ENCODE measurements at regions not wholly inside any gene's neighbourhood (a gene's known extent, or its start where the extent isn't known, plus 50 kb on each side); places are given as distances from the start of the nearest gene placed in this dataset.

- no peaks in the 10 kb centered on the region for H3K79me2 ChIP-seq (ENCODE audit: control insufficient read depth, insufficient read depth, low read length)
- DNase-seq (ENCODE audit: low read depth, low spot score) (no peak), FAIRE-seq (no peak), ATAC-seq (no peak)
- in situ Hi-C loops (cut with MboI): no loop called here
- ChIA-PET POLR2A (interaction anchor here (0.7 kb wide), 1 partner anchor 8 kb away, joined by 5 read pairs; no protein-coding TSS in a partner anchor), RAD21 (ENCODE audit: unreplicated experiment) (no interaction called here), SMC1A (ENCODE audit: uncharacterized antibody, unreplicated experiment) (interaction anchor here (1.3 kb wide), 1 partner anchor 10 kb away, joined by 3 read pairs; no protein-coding TSS in a partner anchor), CTCF (no interaction called here)
- H3K4me1 ChIP-seq (ENCODE audit: control insufficient read depth, insufficient read depth, low read length): no peaks in the 10 kb centered on the region
- no peaks in the 10 kb centered on the region for H3K9me3 ChIP-seq (replicated peaks; ENCODE audit: control insufficient read depth, insufficient read depth, low read length)
- no peak overlapping the region for H3K4me2 ChIP-seq (ENCODE audit: control insufficient read depth, insufficient read depth)
- H4K20me1 ChIP-seq (ENCODE audit: control insufficient read depth, insufficient read depth): no peaks in the 10 kb centered on the region
- no peak overlapping the region for H3K27ac ChIP-seq (ENCODE audit: control insufficient read depth, insufficient read depth)
- H2AFZ ChIP-seq (ENCODE audit: control insufficient read depth, low read depth, low read length): no peak overlapping the region
- no peak overlapping the region for H3K9ac ChIP-seq (ENCODE audit: control insufficient read depth, insufficient read depth, low read length)
- WGBS (ENCODE audit: insufficient coverage, insufficient replicate concordance, low lambda C conversion rate, missing lambda C conversion rate): 44% methylated on average over 6 of the region's 6 CpGs
- TF ChIP-seq POLR2AphosphoS2 (IDR thresholded peaks at IDR 0.05; ENCODE audit: low read depth, low read length) (no peak), NR2C2 (IDR thresholded peaks at IDR 0.05; ENCODE audit: borderline replicate concordance, control insufficient read depth, insufficient read length, low read depth) (no peak), JUNB (IDR thresholded peaks at IDR 0.05) (no peak), ELK1 (IDR thresholded peaks at IDR 0.05; ENCODE audit: low read depth, low read length) (no peak), IRF4 (IDR thresholded peaks at IDR 0.05; ENCODE audit: low read depth, low read length) (no peak), IKZF1 (conservative IDR thresholded peaks at IDR 0.05) (no peak), BRCA1 (IDR thresholded peaks at IDR 0.05; ENCODE audit: low read depth, low read length) (no peak), GATAD2B (conservative IDR thresholded peaks at IDR 0.05; ENCODE audit: low read depth) (no peak), KDM1A (IDR thresholded peaks at IDR 0.05; ENCODE audit: borderline replicate concordance) (no peak), PAX8 (IDR thresholded peaks at IDR 0.05) (no peak), SREBF2 (IDR thresholded peaks at IDR 0.05; ENCODE audit: low read length) (no peak), MYC (IDR thresholded peaks at IDR 0.05; ENCODE audit: insufficient read depth, insufficient read length, insufficient replicate concordance, low read length, severe bottlenecking) (no peak), USF2 (IDR thresholded peaks at IDR 0.05; ENCODE audit: borderline replicate concordance, low read depth, low read length) (no peak), TBL1XR1 (IDR thresholded peaks at IDR 0.05; ENCODE audit: low read depth, low read length) (no peak), CBX5 (IDR thresholded peaks at IDR 0.05; ENCODE audit: low read depth) (no peak)
- no peaks in the 10 kb centered on the region for H3K36me3 ChIP-seq (ENCODE audit: control insufficient read depth in 2 of 2, insufficient read depth in 2 of 2, low read length in 1 of 2)
- H3K4me3 ChIP-seq: no peak overlapping the region
- intact Hi-C loops (cut with micrococcal nuclease; ENCODE audit: unreplicated experiment): no loop called here
- no peaks in the 10 kb centered on the region for H3K27me3 ChIP-seq (replicated peaks in 1 of 2; ENCODE audit: control insufficient read depth in 2 of 2, insufficient read depth in 2 of 2, low read length in 1 of 2)
- no TSS peak for BruUV-seq (replicated peaks)
Measured at GRCh38 chrX:10938365-10938923, 172.7 kb upstream of the HCCS start.
